AG04450 (cell line): ENCODE measurements at regions not wholly inside any gene's neighbourhood (a gene's known extent, or its start where the extent isn't known, plus 50 kb on each side); places are given as distances from the start of the nearest gene placed in this dataset.

ENCODE experiments used
- CTCF ChIA-PET: fragments of 300-600, 350-600 bp; formaldehyde crosslinking; extraction: SDS; loops from one replicate; lab custom pipeline; 2022; ENCODE audit warnings: antibody characterized with exemption, inconsistent platforms; lab: Charles Lee
- POLR2A ChIA-PET: fragments of 350-600 bp; formaldehyde crosslinking; extraction: SDS; loops from one replicate; lab custom pipeline; 2021; ENCODE audit warnings: antibody characterized with exemption, inconsistent platforms; lab: Yijun Ruan, JAX
- DNase-seq: peaks from one replicate; pipeline ENCODE4 v3.0.0-alpha.2; 2011; ENCODE audit warnings: low read depth, low spot score
- H3K27ac ChIP-seq: one replicate; pipeline ENCODE4 v1.5.1; 2012; ENCODE audit warnings: low read depth, low read length, control low read depth
- H3K27me3 ChIP-seq: one replicate; pipeline ENCODE4 v1.6.0; 2012; ENCODE audit warnings: low read length; ENCODE audit not compliant: control insufficient read depth, insufficient read depth
- H3K4me3 ChIP-seq: 2 replicates; pipeline ENCODE4 v1.5.1; 2011; ENCODE audit warnings: mild to moderate bottlenecking, low read depth, low read length, control low read depth
- H3K9me3 ChIP-seq: 2 replicates; pipeline ENCODE4 v1.5.1; 2012; ENCODE audit warnings: low read length; ENCODE audit not compliant: control insufficient read depth, insufficient read depth
- TF ChIP-seq, protein P1 (sequence below): IDR thresholded peaks from 2 replicates; pipeline ENCODE4 v1.5.1; 2011; ENCODE audit warnings: low read depth, low read length, control low read depth, inconsistent platforms

DNA sequence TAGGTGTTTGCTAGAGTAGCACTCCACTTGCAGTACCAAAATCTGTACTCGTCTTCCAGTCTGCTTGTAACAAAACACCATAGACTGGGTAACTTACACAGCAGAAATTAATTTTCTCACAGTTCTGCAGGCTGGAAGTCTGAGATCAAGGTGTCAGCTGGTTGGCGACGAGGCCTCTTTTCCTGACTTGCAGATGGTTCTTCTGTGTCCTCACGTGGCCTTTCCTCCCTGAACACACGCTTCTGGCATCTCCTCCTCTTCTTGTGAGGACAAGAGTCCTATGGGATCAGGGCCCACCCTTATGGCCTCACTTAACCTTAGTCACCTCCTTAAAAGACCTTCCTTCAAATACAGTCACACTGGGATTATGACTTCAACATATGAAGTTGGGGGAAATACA is 493.5 kb upstream of the MYT1L start:
- ChIA-PET POLR2A (no interaction called here), CTCF (no interaction called here)
- no peak for DNase-seq
- no peaks in the 10 kb centered on the region for H3K27me3 ChIP-seq
- peaks cover 49% of the 10 kb centered on the region for H3K9me3 ChIP-seq
- no peak overlapping the region for H3K27ac ChIP-seq
- TF ChIP-seq, protein P1, sequence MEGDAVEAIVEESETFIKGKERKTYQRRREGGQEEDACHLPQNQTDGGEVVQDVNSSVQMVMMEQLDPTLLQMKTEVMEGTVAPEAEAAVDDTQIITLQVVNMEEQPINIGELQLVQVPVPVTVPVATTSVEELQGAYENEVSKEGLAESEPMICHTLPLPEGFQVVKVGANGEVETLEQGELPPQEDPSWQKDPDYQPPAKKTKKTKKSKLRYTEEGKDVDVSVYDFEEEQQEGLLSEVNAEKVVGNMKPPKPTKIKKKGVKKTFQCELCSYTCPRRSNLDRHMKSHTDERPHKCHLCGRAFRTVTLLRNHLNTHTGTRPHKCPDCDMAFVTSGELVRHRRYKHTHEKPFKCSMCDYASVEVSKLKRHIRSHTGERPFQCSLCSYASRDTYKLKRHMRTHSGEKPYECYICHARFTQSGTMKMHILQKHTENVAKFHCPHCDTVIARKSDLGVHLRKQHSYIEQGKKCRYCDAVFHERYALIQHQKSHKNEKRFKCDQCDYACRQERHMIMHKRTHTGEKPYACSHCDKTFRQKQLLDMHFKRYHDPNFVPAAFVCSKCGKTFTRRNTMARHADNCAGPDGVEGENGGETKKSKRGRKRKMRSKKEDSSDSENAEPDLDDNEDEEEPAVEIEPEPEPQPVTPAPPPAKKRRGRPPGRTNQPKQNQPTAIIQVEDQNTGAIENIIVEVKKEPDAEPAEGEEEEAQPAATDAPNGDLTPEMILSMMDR = no peak
- H3K4me3 ChIP-seq = no peak overlapping the region

DNA sequence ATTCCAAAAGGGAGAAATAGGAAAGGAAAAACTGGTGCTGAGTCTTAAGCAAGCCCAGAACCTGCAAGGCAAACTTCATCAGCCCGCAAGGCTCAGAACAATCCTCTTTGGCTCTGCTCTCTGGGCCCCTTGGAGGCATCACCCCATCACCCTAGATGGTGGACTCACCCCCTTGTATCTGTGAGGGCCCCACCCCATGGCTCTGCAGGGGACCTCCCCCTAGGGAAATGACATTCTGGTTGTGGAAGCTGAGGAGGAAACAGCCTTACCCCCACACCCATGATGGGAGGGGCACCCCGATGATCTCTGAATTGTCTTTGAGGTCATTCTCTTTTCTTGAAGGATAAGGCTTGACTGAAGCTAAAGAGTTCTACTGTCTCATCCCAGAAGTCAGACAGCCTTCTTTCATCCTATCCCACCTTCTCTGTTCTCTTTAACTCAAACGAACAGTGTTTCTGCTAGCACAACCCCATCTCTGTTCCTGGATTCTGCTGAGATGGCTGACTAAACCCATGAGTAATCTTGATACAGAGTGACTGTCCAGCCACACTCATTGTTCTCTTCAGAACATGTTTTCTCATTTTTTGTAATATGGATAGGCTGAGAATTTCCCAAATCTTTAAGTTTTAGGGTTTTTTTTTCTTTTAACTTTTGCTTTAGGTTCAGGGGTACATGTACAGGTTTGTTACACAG is 492.1 kb upstream of the MYT1L start:
- POLR2A ChIA-PET = no interaction called here
- no peak overlapping the region for H3K27ac ChIP-seq
- no peak for DNase-seq
- H3K9me3 ChIP-seq = peaks cover 41% of the 10 kb centered on the region
- no peak overlapping the region for H3K4me3 ChIP-seq
- TF ChIP-seq, protein P1 = no peak
- CTCF ChIA-PET = no interaction called here
- H3K27me3 ChIP-seq = no peaks in the 10 kb centered on the region

DNA sequence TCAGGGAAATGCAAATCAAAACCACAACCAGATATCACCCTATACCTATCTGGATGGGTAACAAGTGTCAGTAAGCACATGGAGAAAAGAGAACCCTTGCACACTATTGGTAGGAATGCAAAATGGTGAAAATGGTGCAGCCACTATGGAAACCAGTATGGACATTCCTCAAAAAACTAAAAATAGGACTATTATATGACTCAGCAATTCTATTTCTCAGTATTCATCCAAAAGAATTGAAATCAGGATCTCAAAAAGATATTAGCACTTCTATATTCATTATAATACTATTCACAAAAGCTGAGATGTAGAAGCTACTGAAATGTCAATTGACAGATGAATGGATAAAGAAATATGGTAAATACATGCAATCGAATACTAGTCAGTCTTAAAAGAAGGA is 491.1 kb upstream of the MYT1L start:
- H3K9me3 ChIP-seq = peaks cover 31% of the 10 kb centered on the region
- CTCF ChIA-PET = no interaction called here
- H3K27ac ChIP-seq = no peak overlapping the region
- DNase-seq = no peak
- TF ChIP-seq, protein P1 = no peak
- no peak overlapping the region for H3K4me3 ChIP-seq
- POLR2A ChIA-PET = no interaction called here
- no peaks in the 10 kb centered on the region for H3K27me3 ChIP-seq

DNA sequence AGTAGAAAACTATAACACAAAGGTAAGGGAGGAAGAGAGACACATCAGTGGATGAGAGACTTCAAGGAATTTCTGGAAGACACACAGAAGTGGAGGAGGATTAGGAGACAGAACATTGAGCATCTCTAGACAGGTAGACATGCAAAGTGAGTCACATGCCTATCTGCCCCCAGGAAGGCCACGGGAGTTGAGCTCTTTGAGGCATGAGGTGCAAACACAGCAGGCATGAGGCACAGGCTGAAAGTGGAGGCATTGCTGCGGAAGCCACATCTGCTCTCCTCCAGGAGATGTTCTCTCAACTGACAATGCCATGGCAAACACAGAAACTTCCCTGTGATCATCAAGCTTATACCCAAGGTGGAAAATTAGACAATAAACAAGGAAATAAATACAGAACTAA is 481.6 kb upstream of the MYT1L start:
- DNase-seq = no peak
- CTCF ChIA-PET = no interaction called here
- POLR2A ChIA-PET = no interaction called here
- Histone ChIP-seq H3K9me3 (peaks cover 39% of the 10 kb centered on the region), H3K27me3 (no peaks in the 10 kb centered on the region), H3K4me3 (no peak overlapping the region), H3K27ac (no peak overlapping the region)
- TF ChIP-seq, protein P1 = no peak

DNA sequence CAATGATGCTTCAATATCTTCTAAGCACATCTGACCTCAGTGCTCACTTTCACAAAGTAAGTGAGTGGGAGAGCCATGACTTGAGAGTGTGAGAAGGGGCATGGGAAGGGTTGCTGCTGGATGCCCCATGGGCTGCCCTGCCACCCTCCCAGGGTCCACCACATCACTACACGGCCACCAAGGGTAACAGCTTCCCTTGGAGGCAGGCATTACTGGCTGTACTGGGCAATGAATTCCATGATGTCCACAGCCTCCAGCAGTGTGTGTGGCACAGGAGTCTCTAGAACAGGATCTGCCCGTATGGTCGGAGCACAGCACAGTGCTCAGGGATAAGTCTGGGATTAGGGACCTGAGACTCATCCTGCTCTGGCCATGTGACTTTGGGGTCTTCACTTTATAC is 481.0 kb upstream of the MYT1L start:
- Histone ChIP-seq H3K9me3 (peaks cover 45% of the 10 kb centered on the region), H3K27me3 (no peaks in the 10 kb centered on the region), H3K27ac (no peak overlapping the region), H3K4me3 (no peak overlapping the region)
- TF ChIP-seq, protein P1 = no peak
- CTCF ChIA-PET = no interaction called here
- POLR2A ChIA-PET = no interaction called here
- no peak for DNase-seq
